ENCODE measurements at regions not wholly inside any gene's neighbourhood (a gene's known extent, or its start where the extent isn't known, plus 50 kb on each side); places are given as distances from the start of the nearest gene placed in this dataset.

DNA sequence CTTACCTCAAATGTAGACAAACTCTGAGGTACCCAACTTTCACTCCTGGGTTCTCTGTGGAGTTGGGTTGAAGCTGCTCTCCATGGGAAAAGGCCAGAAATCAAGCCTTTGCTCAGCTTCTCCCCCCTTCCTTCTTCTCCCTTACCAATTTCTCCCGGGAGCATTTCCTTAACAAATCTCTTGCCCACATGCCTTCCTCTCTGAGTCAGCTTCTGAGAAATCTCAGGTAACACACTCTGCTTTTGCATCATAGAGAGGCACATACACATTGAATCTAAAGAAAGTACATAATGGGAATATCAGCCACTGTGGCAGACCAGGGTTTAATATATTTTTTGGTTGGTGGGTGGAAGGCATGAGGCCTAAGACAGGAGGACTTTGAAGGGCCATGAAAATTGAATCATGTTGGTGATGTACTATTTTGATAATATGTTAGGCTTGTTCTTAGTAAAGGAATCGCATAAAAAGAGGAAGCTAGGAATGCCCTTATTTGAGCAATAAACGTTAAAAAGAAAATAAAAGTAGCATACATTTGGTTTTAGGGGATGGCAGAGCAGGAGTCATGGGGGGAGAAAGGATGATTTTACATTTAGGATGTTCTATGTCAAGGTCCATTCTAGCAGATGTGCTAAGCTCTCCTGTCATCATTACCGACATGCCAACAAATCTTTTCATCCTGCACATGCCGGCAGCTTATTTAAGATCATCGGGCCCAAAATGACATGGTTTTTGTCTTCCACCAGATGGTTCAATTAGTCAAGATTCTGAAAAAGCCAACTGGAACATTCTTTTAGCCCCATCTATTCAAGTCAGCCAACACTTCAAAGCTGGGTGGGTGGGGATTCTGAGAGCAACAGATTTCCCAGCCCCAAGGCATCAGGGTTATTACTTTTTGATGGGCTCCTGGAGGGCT is 199.5 kb upstream of the CLINT1 start:
- Histone ChIP-seq H3K4me2 (ENCODE audit: insufficient read depth, low read length) (no peak overlapping the region), H3K36me3 (ENCODE audit: insufficient read depth, low read length) (no peaks in the 10 kb centered on the region), H2AFZ (ENCODE audit: low read depth, low read length) (no peak overlapping the region), H3K9ac (ENCODE audit: low read depth, low read length) (no peak overlapping the region), H3K4me1 (ENCODE audit: insufficient read depth, low read length) (peaks cover 20% of the 10 kb centered on the region), H4K20me1 (ENCODE audit: insufficient read depth, low read length) (no peaks in the 10 kb centered on the region), H3K27me3 (ENCODE audit: insufficient read depth, low read length, poor library complexity) (no peaks in the 10 kb centered on the region), H3K4me3 (ENCODE audit: low read depth in 1 of 2, low read length in 2 of 2) (no peak overlapping the region), H3K79me2 (ENCODE audit: insufficient read depth, low read length) (no peaks in the 10 kb centered on the region), H3K9me3 (ENCODE audit: insufficient read depth, low read length, severe bottlenecking) (no peaks in the 10 kb centered on the region), H3K27ac (ENCODE audit: low read length) (no peak overlapping the region)
- ATAC-seq (ENCODE audit: insufficient read depth, low read depth): no peak
- TF ChIP-seq, protein P1, sequence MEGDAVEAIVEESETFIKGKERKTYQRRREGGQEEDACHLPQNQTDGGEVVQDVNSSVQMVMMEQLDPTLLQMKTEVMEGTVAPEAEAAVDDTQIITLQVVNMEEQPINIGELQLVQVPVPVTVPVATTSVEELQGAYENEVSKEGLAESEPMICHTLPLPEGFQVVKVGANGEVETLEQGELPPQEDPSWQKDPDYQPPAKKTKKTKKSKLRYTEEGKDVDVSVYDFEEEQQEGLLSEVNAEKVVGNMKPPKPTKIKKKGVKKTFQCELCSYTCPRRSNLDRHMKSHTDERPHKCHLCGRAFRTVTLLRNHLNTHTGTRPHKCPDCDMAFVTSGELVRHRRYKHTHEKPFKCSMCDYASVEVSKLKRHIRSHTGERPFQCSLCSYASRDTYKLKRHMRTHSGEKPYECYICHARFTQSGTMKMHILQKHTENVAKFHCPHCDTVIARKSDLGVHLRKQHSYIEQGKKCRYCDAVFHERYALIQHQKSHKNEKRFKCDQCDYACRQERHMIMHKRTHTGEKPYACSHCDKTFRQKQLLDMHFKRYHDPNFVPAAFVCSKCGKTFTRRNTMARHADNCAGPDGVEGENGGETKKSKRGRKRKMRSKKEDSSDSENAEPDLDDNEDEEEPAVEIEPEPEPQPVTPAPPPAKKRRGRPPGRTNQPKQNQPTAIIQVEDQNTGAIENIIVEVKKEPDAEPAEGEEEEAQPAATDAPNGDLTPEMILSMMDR (IDR thresholded peaks at IDR 0.05; ENCODE audit: borderline replicate concordance, extremely low read depth, low read length, poor library complexity, severe bottlenecking): no peak
- no peak for TF ChIP-seq EZH2 (IDR thresholded peaks at IDR 0.05; ENCODE audit: borderline replicate concordance, low read depth, low read length, severe bottlenecking)
- no peak for DNase-seq

DNA sequence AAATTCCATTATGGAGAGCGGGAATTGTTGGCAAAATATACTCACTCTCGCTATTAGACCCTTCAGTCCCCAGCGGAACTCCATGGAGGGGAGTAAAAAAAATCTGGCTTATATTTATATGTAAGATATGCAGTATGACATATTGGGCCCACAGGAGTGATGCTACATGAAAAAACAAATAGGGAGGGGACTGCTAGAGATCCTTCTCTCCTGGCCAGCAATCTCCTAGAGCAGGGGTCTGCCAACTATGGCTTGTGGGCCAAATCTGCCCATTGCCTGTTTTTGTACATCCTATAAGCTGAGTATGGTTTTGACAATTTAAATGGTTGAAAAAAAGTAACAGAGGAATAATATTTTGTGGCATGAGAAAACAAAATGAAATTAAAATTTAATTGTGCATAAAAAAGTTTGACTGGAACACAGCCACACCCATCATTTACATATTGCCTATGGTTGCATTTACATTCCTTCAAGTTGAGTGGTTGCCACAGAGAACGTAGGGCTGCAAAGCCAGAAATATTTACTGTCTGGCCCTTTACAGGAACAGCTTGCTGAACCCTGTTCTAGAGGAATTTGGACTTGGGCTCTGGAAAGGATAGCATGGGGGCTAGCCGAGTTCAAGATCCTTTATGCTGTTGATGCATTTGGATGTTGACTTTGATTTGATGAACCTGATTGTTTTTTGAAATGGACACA is 197.3 kb upstream of the CLINT1 start:
- Histone ChIP-seq H3K27ac (ENCODE audit: low read length) (no peak overlapping the region), H3K9me3 (ENCODE audit: insufficient read depth, low read length, severe bottlenecking) (no peaks in the 10 kb centered on the region), H3K4me3 (ENCODE audit: low read depth in 1 of 2, low read length in 2 of 2) (no peak overlapping the region), H3K79me2 (ENCODE audit: insufficient read depth, low read length) (no peaks in the 10 kb centered on the region), H3K27me3 (ENCODE audit: insufficient read depth, low read length, poor library complexity) (no peaks in the 10 kb centered on the region), H3K36me3 (ENCODE audit: insufficient read depth, low read length) (no peaks in the 10 kb centered on the region), H2AFZ (ENCODE audit: low read depth, low read length) (no peak overlapping the region), H3K4me2 (ENCODE audit: insufficient read depth, low read length) (no peak overlapping the region), H3K4me1 (ENCODE audit: insufficient read depth, low read length) (peaks cover 20% of the 10 kb centered on the region), H3K9ac (ENCODE audit: low read depth, low read length) (no peak overlapping the region), H4K20me1 (ENCODE audit: insufficient read depth, low read length) (no peaks in the 10 kb centered on the region)
- no peak for TF ChIP-seq EZH2 (IDR thresholded peaks at IDR 0.05; ENCODE audit: borderline replicate concordance, low read depth, low read length, severe bottlenecking)
- TF ChIP-seq, protein P1 (IDR thresholded peaks at IDR 0.05; ENCODE audit: borderline replicate concordance, extremely low read depth, low read length, poor library complexity, severe bottlenecking): no peak
- DNase-seq (no peak), ATAC-seq (ENCODE audit: insufficient read depth, low read depth) (no peak)

DNA sequence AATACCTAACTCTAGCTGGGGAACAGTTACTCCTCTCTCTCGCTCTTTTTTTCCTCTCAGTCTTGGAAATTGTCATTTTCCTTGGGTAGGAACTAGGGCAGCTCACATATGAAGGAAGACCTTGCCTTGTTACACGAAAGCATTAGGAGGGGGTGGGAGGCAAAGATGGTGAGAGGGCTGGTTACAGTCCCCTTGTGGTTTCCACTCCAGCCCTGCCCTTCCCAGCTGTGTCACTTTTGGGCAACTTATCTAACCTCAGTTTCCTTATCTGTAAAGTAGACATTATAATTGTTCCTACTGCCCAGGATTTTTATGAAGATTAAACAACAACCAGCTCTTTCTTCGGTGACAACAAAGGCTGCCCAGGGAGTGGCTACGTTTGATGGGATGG is 196.2 kb upstream of the CLINT1 start:
- ATAC-seq (ENCODE audit: insufficient read depth, low read depth): peak; percentile 63
- 0 out of 2 replicates have a peak overlapping the region, but pooled peaks have one; percentile 25 for H3K27ac ChIP-seq (ENCODE audit: low read length)
- H3K4me3 ChIP-seq (ENCODE audit: low read depth in 1 of 2, low read length in 2 of 2): no peak overlapping the region
- no peaks in the 10 kb centered on the region for H4K20me1 ChIP-seq (ENCODE audit: insufficient read depth, low read length)
- peaks cover 20% of the 10 kb centered on the region for H3K4me1 ChIP-seq (ENCODE audit: insufficient read depth, low read length)
- H3K27me3 ChIP-seq (ENCODE audit: insufficient read depth, low read length, poor library complexity): no peaks in the 10 kb centered on the region
- no peaks in the 10 kb centered on the region for H3K9me3 ChIP-seq (ENCODE audit: insufficient read depth, low read length, severe bottlenecking)
- TF ChIP-seq, protein P1 (IDR thresholded peaks at IDR 0.05; ENCODE audit: borderline replicate concordance, extremely low read depth, low read length, poor library complexity, severe bottlenecking): no peak
- no peak for TF ChIP-seq EZH2 (IDR thresholded peaks at IDR 0.05; ENCODE audit: borderline replicate concordance, low read depth, low read length, severe bottlenecking)
- H3K79me2 ChIP-seq (ENCODE audit: insufficient read depth, low read length): no peaks in the 10 kb centered on the region
- DNase-seq: peak; percentile 22
- no peak overlapping the region for H3K9ac ChIP-seq (ENCODE audit: low read depth, low read length)
- no peaks in the 10 kb centered on the region for H3K36me3 ChIP-seq (ENCODE audit: insufficient read depth, low read length)
- peak overlapping the region; percentile 35 for H3K4me2 ChIP-seq (ENCODE audit: insufficient read depth, low read length)
- no peak overlapping the region for H2AFZ ChIP-seq (ENCODE audit: low read depth, low read length)
